ENCODE measurements at regions not wholly inside any gene's neighbourhood (a gene's known extent, or its start where the extent isn't known, plus 50 kb on each side); places are given as distances from the start of the nearest gene placed in this dataset.

GRCh38 chr3:51605938-51606337 lies 65.1 kb upstream of the TEX264 start (continued):
- TF ChIP-seq CHD7 (IDR thresholded peaks at IDR 0.05; ENCODE audit: insufficient replicate concordance, low read length) (no peak), CBX8 (IDR thresholded peaks at IDR 0.05; ENCODE audit: borderline replicate concordance, low read depth, low read length) (no peak), RNF2 (IDR thresholded peaks at IDR 0.05; ENCODE audit: borderline replicate concordance, low read depth, low read length, missing control alignments, poor library complexity, severe bottlenecking) (no peak), SP1 (IDR thresholded peaks at IDR 0.05; ENCODE audit: low read depth, low read length) (no peak), ATF3 (IDR thresholded peaks at IDR 0.05; ENCODE audit: insufficient read depth, low read depth, low read length) (no peak), SP4 (IDR thresholded peaks at IDR 0.05; ENCODE audit: low read length) (no peak), KDM4A (IDR thresholded peaks at IDR 0.05; ENCODE audit: low read depth, low read length, severe bottlenecking) (no peak), EP300 (IDR thresholded peaks at IDR 0.05; ENCODE audit: borderline replicate concordance in 1 of 2, low read depth in 2 of 2, low read length in 2 of 2) (no peak), FOSL1 (IDR thresholded peaks at IDR 0.05; ENCODE audit: insufficient read depth, low read depth, low read length) (no peak)
